SHP77 (cell line): ENCODE measurements at regions not wholly inside any gene's neighbourhood (a gene's known extent, or its start where the extent isn't known, plus 50 kb on each side); places are given as distances from the start of the nearest gene placed in this dataset.

Source experiments
- DNase-seq, 2 experiments: peaks; one replicate each; lab custom pipeline; 2025; lab: John Stamatoyannopoulos, UW

DNA sequence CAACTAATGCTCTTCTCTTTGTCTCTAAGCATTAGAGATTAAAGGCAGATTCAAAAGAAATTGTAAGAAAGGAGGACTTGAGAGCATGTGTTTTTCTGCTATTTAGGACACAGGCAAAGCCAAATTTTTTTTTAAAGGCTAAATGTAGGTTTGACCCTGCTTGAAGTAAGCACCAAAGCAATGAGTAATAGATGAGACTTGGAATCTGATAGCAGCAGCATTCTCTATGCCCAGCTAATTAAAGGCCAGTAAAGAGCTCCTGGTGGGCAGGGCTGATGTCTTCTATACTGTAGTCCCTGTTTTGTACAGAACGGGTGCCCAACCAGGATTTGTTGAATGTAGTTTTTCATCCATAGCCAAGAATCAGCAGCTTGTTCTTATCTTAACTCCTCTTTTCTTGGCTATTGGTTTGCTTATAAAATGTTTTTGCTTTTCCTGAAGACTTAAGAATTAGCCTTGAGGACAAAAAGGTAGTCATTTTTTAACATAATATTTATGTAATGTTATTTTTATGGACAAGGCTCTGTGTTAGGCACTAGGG, 179.6 kb downstream of the LMO4 start:
- no peak for DNase-seq

- no peak for DNase-seq
Measured at GRCh38 chr1:87510540-87510939, 181.9 kb downstream of the LMO4 start.

GRCh38 chr1:87511449-87511848, 182.8 kb downstream of the LMO4 start:
- no peak for DNase-seq

- DNase-seq, result no peak
Measured at GRCh38 chr1:87512431-87512830, 183.8 kb downstream of the LMO4 start.

- no peak for DNase-seq
Measured at GRCh38 chr1:87513255-87513654, 184.6 kb downstream of the LMO4 start.

DNA sequence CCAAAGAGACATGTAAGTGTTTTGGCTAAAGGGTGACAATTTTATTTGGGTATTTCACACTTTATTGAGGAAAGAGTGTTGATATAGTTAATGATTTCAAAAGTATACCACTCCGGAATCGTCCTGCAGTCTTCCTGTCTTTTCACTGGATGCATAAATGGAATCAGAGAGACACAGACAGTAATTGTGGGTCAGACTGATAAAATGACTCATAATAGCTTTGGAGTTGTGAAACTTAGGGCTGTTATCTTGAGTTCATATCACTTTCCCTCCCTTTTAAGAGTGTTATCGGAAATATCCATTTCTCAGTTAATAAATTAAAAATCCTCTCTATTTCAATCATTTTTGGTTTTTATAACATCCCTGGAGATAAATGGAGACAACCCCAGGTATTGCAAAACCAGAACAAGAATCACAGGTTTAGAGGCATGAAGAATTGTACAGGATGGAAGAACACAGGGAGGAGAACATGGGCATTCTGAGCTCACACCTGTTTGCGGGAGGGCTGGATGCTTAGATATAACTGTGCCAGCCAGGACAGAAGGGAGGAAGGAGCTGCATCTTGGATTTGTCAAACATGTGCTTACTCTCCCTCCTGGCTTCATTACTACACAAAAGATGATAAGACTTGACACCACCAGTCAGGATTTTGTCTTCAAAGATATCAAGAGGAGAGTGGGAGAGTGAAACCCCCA, 185.4 kb downstream of the LMO4 start:
- no peak for DNase-seq

- DNase-seq, result no peak
Measured at GRCh38 chr1:87515781-87516180, 187.1 kb downstream of the LMO4 start.

DNA sequence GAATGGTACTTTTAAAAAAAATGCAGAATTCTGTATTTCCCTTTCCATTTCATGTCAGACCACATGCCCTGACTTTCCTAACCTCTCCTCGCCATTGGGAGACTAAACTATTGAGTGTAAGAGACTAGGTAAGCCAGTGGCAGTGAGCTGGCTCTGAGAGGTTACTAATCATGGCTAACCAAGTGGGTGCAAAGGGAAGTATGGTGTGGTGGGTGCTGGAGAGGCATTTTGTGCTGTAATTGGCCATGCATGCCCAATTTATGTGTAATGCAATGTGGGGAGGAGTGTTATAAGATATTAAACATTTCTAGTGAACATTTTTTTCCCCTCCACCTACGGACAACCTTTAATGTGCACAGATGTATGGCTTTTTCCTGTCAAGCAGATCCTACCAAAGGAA, 190.1 kb downstream of the LMO4 start:
- DNase-seq, result no peak

GRCh38 chr1:87521452-87521851, 192.8 kb downstream of the LMO4 start:
- DNase-seq, result no peak

DNA sequence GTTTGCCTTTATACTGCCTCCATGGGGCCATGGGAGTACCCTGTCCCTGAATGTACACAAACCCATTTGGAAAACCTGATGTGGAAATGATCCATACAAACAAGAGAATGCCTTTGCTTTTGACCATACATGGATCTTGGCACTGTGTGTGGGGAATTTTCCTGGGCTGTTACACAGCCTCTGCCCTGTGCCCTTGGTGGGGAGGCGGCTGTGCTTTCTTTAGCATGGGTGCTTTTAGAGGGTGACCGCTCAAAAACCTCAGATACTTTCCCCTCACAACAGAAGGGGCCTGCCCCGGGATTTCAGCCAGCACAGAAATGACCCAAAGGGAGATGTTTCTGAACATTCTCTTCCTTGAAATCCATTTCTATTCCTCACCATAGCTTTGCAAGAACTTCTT, 194.8 kb downstream of the LMO4 start:
- DNase-seq, result no peak

DNA sequence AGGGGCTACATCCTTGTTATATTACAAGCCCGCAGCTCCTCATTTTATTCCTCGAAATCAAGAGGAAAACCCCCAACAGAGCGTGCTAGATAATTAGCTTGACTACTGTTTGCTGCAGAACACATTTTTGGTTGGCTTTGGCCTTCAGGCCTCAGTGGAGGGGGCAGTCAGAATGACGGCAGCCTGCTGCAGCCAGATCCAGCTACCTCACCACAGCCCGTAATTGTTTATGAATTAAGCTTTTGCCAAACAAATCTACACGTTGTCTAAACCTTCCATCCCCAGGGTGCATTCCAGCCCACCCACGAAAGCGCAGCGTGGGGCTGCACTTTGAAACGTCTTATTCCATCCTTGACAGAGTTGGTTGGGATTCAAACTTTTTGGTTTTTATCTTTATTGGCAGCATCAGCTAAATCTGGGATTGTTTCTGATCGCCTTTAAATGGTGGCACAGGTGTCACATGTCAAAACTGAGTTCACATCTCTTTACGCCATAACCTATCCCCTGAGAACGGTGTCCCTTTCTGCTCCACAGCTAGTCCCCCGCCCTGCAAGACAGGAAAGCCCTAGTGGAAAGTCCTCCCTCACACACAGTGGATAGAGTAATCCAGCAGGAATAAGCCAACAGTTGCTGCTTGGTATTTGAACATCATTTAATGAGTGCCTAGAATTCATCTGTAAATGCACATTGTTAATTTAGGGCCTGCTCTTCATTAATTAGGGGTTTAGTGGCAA, 195.5 kb downstream of the LMO4 start:
- DNase-seq, result no peak

GRCh38 chr1:87528754-87529517, 200.3 kb downstream of the LMO4 start:
- no peak for DNase-seq

DNA sequence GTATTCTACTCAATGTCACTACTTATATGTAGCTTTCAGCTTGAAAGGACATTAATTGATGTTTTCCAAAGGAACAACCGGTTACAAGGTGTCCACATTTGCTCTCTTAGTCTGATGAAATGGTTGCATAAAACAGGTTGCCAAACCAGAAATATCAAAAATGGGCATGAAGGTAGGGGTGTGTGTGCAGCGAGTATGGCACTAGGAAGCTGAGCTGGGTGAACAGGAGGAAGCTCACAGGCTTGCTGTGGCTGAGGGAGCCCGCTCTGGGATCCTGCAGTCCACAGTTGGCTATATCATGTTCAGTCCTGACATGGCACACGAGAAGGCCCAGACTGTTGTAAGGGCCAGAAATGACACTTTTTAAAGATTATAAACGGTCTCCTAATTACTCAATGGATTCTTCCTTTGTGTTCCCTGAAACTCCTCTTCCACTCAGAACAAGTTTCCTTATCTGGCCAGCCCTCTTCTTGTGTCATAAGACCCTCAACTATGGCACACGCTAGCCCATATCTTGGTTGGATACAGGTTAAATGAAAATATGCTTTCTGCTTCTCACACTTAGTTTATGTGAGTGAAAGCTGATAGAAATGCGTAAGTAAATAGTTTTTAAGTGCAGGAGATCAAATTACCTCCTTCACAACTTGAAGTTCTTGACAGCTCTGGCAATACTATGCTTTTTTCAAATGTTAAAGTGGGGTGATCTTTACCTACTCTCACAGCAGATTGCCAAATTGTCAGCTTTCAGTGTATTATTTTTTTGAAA, 201.5 kb downstream of the LMO4 start:
- no peak for DNase-seq

DNA sequence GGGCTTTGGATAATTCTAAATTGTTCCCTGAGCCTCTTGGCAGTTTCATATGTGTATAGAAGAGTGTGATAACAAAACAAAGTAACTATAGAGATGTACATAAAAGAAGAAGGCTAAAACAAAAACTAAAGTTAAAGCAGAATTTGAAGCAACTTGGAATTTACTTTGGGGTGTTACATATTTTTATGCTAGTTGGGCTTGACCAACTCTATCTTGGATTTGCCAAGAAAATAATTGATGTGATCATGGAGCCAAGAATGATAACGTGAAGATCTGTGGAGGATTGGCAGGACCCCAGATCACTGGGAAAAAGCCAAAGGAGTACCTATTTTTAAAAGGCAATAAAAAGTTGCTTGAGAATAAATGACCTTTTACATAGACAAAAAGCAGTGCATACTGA, 206.9 kb downstream of the LMO4 start:
- DNase-seq, result no peak

DNA sequence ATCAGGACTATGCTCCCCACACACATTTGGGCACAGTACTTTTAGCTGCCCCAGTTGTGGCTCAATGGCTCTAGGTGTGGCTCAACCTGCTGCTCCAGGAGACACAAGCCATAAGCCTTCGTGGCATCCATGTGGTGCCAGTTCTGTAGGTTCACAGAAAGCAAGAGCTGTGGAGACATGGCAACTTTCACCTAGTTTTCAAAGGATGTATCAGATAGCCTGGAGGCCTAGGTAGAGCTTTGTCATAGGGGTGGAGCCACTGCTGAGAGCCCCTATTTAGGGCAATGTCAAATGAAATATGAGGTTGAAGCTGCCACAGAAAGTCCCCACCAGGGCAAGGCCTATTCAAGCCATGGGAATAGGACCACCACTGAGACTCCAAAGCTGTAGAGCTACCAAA, 210.5 kb downstream of the LMO4 start:
- DNase-seq, result no peak

DNA sequence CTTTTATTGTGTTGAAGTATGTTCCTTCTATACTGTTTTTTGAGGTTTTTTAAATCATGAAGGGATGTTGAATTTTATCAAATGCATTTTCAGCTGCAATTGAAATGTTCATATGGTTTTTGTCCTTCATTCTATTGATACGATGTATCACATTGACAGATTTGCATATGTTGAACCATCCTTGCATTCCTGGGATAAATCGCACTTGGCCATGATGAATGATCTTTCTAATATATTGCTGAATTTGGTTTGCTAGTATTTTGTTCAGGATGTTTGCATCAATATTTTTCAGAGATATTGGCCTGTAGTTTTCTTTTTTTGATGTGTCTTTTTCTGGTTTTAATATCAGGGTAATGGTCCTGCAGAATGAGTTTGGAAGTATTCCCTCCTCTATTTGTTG, 214.0 kb downstream of the LMO4 start:
- DNase-seq, result no peak

GRCh38 chr1:87549738-87550137, 221.1 kb downstream of the LMO4 start:
- no peak for DNase-seq

GRCh38 chr1:87553511-87553910, 224.8 kb downstream of the LMO4 start:
- DNase-seq, result no peak

DNA sequence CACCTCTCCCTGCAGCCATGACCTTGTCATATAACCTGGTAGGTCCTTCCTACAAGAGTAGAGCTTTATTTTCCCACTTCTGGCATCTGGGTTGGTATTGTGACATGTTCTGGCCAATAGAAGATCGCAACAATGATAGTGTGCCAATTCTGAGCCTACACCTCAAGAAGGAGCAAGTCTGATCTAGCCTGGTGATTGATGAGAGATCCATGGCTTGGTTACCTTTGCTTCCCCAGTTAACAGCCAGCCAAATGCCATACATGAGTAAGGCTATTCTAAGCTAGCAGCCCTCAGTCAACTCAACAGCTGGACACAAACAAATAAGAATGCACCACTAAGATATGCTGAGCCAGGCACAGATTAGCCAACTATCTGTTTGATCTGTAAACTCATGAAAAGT, 226.7 kb downstream of the LMO4 start:
- DNase-seq, result no peak

DNA sequence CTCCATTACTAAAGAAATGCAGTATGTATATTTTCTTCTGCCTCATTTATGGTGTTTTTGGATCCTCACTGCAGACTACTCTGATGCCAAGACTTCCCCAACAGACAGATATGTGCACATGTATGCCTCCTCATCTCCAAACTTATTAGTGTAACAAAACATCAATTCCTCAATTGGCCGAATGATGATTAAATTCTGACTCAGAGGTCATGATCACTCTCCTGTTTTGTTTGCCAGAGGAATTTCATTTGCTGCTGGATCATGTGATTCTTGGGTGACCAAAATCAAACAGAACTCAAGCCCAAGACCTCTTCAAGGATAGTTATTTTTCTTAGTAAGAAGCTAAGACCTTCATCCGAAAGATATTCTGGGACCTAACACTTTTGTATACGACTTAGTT, 227.6 kb downstream of the LMO4 start:
- no peak for DNase-seq

DNA sequence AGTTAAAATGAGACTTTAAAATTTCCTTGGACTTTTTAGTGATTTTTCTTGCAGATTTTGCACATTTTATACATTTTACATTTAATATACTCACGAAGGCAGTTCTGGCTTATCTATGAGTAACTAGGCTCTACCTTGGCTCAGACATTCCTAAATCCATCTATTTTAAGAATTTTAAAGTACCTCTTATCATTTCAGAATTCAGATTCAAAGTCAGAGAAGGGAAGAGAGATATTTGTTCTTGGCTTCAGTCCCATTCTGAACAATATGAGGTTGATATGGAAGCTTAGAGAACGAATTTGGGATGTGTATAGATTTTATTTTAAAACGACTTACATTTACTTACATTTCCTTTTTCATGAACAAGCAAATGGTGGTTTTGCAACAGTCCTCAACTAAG, 230.2 kb downstream of the LMO4 start:
- no peak for DNase-seq

- no peak for DNase-seq
Measured at GRCh38 chr1:87560137-87560536, 231.5 kb downstream of the LMO4 start.
